Epidermal melanocyte (primary cell): ENCODE measurements at regions not wholly inside any gene's neighbourhood (a gene's known extent, or its start where the extent isn't known, plus 50 kb on each side); places are given as distances from the start of the nearest gene placed in this dataset.

ENCODE experiments used
- DNase-seq: peaks from one replicate; pipeline ENCODE4 v3.0.0; 2011; ENCODE audit warnings: low spot score; ENCODE audit not compliant: insufficient read length

DNA sequence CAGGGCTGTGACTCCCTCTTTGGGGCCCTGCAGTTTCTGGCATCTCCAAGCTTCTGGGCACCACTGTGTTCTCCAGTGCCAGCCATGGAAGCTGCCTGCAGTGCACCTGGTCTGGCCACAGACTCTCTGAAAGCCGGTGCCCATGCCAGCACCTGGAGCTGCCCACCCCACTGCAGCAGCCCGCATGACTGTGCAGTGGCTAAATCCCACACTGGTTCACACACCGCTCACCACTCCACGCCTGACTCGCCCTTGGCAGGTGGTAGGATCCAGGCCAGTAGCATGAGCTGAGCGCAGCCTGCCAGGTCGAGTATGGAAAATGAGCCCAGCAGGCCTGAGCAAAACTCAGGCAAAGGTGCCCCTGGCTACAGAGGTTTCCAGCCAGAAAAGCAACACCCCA, 72.8 kb upstream of the INTU start:
- no peak for DNase-seq

DNA sequence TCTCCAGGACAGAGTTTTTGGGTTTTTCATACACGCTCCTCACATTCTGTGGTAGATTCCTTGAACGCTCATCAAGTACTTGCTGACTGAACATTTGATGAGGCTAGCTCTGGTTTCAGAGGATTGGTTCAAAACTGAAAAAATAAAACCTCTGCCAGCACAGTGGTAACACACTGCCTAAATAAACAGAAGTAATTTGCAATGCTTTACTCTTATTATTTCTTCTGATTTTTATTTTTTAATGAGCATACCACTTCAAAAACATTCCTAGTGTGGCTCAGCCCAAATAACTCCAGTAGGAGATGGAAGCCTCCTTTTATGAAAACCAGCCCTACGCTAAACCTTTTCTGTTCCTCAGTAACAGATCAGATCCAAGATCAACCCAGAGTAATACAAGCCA, 72.0 kb upstream of the INTU start:
- no peak for DNase-seq

DNA sequence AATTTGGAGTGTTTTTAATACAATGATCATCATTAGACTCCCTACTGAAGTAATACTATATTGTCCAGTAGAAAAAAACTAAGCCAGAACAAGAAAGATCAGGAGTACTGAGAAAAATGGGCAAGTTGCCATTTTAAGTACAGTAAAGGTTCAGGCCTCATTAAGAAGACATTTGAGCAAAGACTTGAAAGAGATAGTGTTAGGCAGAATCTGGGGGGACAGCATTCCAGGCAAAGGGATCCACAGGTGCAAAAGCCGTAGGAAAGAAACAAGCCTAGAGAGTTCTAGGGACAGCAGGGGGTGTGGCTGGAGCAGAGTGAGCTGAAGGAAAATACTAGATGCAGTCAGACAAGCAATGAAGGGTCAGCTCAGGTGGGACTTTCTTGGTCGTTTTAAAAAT, 58.1 kb upstream of the INTU start:
- DNase-seq, result no peak

DNA sequence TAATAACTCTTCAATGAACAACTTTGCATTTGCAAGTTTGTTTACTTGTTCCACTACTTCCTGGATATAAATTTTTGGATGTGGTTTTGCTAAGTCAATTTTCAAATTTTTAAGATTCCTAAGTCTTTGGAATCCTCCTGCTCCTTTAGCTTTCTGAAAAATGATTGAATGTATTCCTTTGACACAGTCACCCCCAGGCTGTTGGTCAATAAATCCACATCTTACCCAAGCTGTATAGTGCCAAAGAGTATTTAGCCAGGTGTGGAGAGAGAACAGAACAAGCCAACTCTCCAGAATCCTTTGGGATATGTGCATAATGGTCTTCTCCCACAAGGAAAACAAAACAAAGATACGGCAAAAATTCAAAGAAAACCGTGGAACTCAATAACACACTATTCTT, 56.9 kb upstream of the INTU start:
- no peak for DNase-seq

DNA sequence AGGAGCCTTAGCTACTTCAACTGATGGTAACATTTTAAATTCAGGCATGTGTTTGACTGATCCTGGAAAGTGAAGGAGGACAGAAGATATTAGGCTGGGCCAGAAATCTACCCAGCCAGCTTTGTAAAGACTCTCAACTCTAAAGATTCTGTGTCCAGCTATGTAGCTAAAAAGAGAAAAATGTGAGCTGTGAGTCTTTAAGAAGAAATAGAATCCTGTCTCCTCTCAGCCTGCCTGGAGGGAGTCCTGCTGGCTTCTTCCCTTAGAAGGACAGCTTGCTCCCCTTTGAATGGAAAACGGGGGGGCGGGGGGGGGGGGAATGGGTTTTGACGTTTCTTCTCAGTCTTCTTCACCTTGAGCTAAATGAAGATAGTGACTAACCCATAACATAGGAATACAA, 54.3 kb upstream of the INTU start:
- no peak for DNase-seq

DNA sequence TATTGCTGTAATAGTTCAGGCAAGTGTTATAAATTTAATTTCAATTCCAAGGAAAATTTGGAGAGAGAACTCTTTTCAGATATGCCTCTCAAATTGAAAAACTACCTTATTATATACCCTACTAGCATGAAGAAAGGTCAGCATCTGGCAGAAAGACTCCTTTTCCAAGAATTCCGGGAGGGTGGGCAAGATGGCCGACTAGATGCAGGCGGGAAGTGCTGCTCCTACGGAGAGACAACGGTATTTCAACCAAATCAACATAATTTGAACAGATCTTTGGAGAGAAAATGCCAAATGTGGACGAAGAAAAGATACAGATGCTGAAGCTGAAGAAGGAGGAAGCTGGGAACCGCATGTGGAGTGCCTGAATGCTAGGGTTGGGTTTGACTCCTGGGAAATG, 53.8 kb upstream of the INTU start:
- no peak for DNase-seq

DNA sequence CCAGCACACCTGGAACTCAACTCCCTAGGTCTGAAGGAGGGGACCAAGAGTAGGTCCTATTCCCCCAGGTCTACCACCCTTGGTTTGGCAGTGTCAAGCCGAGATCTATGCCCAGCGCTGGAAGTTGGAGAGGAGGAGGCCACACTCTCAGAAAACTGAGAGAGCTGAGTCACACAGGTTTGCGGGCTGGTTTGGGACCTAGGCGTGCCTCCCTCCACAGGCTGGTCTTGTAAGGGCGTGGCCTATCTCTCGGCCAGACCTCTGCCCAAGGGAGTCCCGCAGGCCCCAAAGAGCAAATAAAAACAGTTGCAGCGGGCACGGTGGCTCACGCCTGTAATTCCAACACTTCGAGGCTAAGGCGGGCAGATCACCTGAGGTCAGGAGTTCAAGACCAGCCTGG, 52.9 kb upstream of the INTU start:
- DNase-seq, result no peak

DNA sequence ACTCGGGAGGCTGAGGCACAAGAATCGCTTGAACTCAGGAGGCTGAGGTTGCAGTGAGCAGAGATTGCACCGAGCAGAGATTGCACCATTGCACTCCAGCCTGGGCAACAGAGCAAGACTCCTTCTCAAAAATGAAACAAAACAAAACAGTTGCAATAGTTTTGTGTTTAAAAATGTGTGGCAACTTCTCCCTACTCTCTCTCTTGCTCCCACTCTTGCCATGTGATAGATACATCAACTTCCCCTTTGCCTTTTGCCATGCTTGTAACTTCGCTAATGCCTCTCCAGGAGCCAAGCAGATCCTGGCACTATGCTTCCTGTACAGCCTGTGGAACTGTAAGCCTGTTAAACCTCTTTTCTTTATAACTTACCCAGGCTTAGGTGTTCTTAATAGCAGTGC, 52.5 kb upstream of the INTU start:
- DNase-seq, result no peak

DNA sequence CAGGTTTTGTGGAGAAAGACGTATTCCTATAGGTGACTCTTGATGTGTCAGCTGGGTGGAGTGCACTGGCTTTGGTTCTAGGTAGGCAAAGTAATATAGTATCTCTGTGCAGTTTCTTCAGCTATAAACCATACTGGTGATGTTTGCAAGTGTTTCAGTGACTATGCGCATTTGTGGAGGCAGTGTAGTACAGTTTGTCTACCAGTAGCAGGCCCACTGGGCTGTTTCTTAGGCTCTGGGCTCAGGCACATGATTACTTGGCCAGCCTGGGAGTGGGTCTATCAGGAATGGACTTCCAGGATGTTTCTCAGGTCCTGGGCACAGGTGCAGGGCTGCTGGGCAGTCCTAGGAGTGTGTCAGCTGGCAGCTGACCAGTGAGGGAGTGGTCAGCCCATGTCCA, 51.9 kb upstream of the INTU start:
- DNase-seq, result no peak
